ENCODE measurements at regions not wholly inside any gene's neighbourhood (a gene's known extent, or its start where the extent isn't known, plus 50 kb on each side); places are given as distances from the start of the nearest gene placed in this dataset.

DNA sequence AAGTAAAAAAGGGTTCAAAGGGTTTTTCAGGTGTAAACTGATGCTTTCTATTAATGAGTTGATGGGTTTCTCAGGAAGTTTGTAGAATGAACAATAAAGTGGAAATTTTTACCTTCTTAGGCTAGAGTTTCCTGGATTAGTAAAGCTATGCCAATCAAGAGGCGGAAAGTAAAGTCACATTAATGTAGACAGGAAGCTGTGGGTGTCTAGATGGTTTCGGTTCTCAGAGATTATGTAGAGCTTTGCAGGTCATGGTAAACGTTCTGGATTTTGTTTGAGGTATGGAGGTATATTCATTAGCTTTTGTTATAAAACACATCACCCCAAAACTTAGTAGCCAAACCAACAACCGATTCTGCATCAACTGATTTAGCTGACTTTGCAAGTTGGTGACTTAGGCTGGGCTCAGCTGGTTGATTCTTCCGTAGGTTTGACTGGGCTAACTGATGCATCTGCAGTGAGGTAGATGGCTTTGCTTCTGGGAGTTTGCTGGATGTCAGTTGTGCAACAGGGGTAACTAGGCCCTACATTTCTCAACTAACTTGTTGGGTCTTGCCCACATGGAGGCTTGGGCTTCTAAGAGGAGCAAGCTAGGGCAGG lies 273.8 kb downstream of the MSX2 start:
- TF ChIP-seq, protein P1, sequence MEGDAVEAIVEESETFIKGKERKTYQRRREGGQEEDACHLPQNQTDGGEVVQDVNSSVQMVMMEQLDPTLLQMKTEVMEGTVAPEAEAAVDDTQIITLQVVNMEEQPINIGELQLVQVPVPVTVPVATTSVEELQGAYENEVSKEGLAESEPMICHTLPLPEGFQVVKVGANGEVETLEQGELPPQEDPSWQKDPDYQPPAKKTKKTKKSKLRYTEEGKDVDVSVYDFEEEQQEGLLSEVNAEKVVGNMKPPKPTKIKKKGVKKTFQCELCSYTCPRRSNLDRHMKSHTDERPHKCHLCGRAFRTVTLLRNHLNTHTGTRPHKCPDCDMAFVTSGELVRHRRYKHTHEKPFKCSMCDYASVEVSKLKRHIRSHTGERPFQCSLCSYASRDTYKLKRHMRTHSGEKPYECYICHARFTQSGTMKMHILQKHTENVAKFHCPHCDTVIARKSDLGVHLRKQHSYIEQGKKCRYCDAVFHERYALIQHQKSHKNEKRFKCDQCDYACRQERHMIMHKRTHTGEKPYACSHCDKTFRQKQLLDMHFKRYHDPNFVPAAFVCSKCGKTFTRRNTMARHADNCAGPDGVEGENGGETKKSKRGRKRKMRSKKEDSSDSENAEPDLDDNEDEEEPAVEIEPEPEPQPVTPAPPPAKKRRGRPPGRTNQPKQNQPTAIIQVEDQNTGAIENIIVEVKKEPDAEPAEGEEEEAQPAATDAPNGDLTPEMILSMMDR (IDR thresholded peaks at IDR 0.05), result no peak
- no peaks in the 10 kb centered on the region for H3K27me3 ChIP-seq
- H3K36me3 ChIP-seq, result no peaks in the 10 kb centered on the region
- no peak overlapping the region for H3K27ac ChIP-seq
- H3K4me1 ChIP-seq, result no peaks in the 10 kb centered on the region
- peaks cover 0 to 10% of the 10 kb centered on the region in 2 donors for H3K9me3 ChIP-seq
- H3K4me3 ChIP-seq, result no peak overlapping the region
- DNase-seq (ENCODE audit: low spot score), result no peak

DNA sequence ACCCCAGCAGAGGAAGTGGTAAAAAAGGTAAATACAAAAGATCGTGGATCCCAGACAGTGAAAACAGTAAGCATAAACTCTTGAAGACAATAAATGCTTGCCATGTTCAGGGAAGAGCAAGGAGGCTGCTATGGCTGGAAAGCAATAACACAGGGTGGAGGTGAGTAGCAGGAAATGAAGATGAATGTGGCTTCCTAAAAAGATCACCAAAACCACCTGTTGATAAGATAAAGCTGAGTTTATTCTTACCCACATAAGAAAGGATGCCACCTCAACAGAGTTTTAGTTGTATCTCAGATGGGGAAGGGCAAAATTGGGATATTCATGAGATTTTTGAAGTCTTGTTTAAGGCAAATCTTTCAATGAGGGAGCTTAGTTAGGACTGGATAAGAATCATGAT lies 273.3 kb downstream of the MSX2 start:
- TF ChIP-seq, protein P1 (IDR thresholded peaks at IDR 0.05), result no peak
- Histone ChIP-seq H3K9me3 (peaks cover 0 to 10% of the 10 kb centered on the region in 2 donors), H3K4me3 (no peak overlapping the region), H3K27ac (no peak overlapping the region), H3K36me3 (no peaks in the 10 kb centered on the region), H3K27me3 (no peaks in the 10 kb centered on the region), H3K4me1 (no peaks in the 10 kb centered on the region)
- DNase-seq (ENCODE audit: low spot score), result no peak

GRCh38 chr5:174996941-174997340 lies 272.6 kb downstream of the MSX2 start:
- Histone ChIP-seq H3K27ac (no peak overlapping the region), H3K4me3 (no peak overlapping the region), H3K9me3 (peaks cover 0 to 10% of the 10 kb centered on the region in 2 donors), H3K27me3 (no peaks in the 10 kb centered on the region), H3K4me1 (no peaks in the 10 kb centered on the region), H3K36me3 (no peaks in the 10 kb centered on the region)
- no peak for DNase-seq (ENCODE audit: low spot score)
- TF ChIP-seq, protein P1 (IDR thresholded peaks at IDR 0.05), result no peak

DNA sequence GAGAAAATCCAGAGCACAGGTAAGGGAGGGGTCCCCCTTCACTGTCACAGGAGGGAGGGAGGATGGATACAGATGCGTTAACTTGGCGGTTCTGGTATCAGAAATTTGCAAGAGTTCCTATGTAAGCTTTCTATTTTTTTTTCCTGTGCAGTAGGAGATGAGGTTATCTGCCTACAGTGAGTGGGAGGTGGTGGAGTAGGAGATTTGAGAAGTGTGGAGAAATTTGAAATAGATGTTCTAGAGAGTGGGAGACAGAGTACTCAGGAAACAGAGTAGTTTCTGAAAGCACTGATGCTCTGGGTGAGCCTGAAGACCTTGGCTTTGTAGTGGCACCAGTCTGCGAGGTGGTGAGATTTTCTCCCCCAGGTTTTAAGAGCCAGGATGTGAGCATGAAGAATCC lies 271.4 kb downstream of the MSX2 start:
- TF ChIP-seq, protein P1 (IDR thresholded peaks at IDR 0.05), result no peak
- no peak for DNase-seq (ENCODE audit: low spot score)
- no peak overlapping the region for H3K4me3 ChIP-seq
- no peaks in the 10 kb centered on the region for H3K36me3 ChIP-seq
- peaks cover 0 to 10% of the 10 kb centered on the region in 2 donors for H3K9me3 ChIP-seq
- no peaks in the 10 kb centered on the region for H3K27me3 ChIP-seq
- H3K27ac ChIP-seq, result no peak overlapping the region
- H3K4me1 ChIP-seq, result no peaks in the 10 kb centered on the region

DNA sequence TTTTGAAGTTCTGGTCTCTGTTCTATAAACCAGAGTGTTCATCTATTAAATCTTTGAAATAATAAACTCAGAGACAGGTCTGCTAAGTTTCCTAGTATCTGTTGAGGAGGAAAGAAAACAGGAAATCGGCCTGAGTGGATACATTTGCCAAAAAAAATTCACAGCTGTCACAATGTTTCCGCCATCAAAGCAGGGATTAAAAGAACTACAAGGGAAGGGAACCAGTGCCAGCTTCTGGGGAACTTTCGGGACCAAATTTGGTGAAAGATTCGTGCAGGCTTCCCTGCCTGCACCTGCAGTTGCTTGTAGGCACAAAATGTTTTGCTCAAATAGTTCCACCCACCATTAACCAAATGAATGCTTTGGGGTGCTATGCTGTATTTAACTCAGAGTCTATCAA lies 267.5 kb downstream of the MSX2 start:
- no peak overlapping the region for H3K27ac ChIP-seq
- no peak overlapping the region for H3K4me3 ChIP-seq
- TF ChIP-seq, protein P1 (IDR thresholded peaks at IDR 0.05), result no peak
- H3K4me1 ChIP-seq, result no peaks in the 10 kb centered on the region
- no peaks in the 10 kb centered on the region for H3K36me3 ChIP-seq
- no peaks in the 10 kb centered on the region for H3K9me3 ChIP-seq
- no peaks in the 10 kb centered on the region for H3K27me3 ChIP-seq
- no peak for DNase-seq (ENCODE audit: low spot score)

- no peak overlapping the region for H3K4me3 ChIP-seq
- no peaks in the 10 kb centered on the region for H3K27me3 ChIP-seq
- no peaks in the 10 kb centered on the region for H3K9me3 ChIP-seq
- no peak overlapping the region for H3K27ac ChIP-seq
- TF ChIP-seq, protein P1 (IDR thresholded peaks at IDR 0.05), result no peak
- no peaks in the 10 kb centered on the region for H3K36me3 ChIP-seq
- DNase-seq (ENCODE audit: low spot score), result peak; percentile 66
- H3K4me1 ChIP-seq, result no peaks in the 10 kb centered on the region
These were observed 266.5 kb downstream of the MSX2 start for GRCh38 chr5:174990909-174991308.
